NCI-H187 (cell line): ENCODE measurements at regions not wholly inside any gene's neighbourhood (a gene's known extent, or its start where the extent isn't known, plus 50 kb on each side); places are given as distances from the start of the nearest gene placed in this dataset.

Source experiments
- DNase-seq, 2 experiments: peaks; one replicate each; lab custom pipeline; 2025; lab: John Stamatoyannopoulos, UW

GRCh38 chr5:123813264-123813663 is 301.3 kb downstream of the CSNK1G3 start:
- no peak for DNase-seq

- DNase-seq, result no peak
These were observed 299.9 kb downstream of the CSNK1G3 start for GRCh38 chr5:123811831-123812230.

- DNase-seq, result no peak
These were observed 298.9 kb downstream of the CSNK1G3 start for GRCh38 chr5:123810746-123811340.

- DNase-seq, result no peak
These were observed 298.3 kb downstream of the CSNK1G3 start for GRCh38 chr5:123810253-123810652.

- peak; percentile 33 to 40 for DNase-seq
These were observed 297.7 kb downstream of the CSNK1G3 start for GRCh38 chr5:123809594-123810221.

GRCh38 chr5:123808461-123809380 is 296.7 kb downstream of the CSNK1G3 start:
- no peak for DNase-seq

GRCh38 chr5:123807177-123807945 is 295.4 kb downstream of the CSNK1G3 start:
- DNase-seq, result no peak

DNA sequence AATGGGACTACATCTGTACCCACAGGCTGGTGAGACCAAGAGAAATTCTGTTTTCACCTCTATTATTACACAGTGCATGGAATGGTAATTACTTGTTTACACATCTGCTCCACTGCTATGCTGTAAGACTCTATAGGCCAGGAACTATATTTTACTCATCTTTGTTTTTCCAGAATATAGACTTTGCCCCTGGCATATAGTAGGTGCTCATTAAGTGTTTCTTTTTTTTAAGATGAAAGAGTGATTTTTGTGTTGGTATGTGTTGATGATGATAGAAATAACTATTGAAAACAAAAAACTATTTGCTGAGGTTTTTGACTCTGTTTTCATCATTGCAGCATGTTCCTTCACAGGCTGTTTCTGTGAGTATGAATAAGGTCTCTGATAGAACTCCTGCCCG is 294.7 kb downstream of the CSNK1G3 start:
- no peak for DNase-seq

GRCh38 chr5:123805300-123805699 is 293.3 kb downstream of the CSNK1G3 start:
- no peak for DNase-seq

GRCh38 chr5:123803359-123803758 is 291.4 kb downstream of the CSNK1G3 start:
- DNase-seq, result no peak

- no peak for DNase-seq
These were observed 290.4 kb downstream of the CSNK1G3 start for GRCh38 chr5:123802298-123802951.

DNA sequence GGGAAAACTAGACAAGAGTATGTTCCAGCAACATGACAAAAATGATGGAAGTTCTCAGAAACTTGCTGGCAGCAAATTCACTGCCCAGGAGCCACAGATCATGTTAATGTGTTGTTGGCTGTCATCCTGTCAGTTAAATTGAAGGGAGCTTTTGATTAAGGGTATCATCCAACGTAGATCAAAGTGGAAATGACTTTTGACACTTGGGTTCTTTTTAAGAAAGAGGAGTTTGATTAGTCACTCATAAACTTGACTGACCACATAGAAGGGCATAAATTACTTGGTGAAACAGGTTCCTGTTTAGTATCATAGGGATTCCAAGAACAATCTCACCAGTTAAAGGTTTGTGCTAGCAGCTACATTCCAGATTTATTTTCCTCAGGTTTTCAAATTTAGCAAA is 288.7 kb downstream of the CSNK1G3 start:
- no peak for DNase-seq

GRCh38 chr5:123795688-123796087 is 283.7 kb downstream of the CSNK1G3 start:
- no peak for DNase-seq

- DNase-seq, result no peak
These were observed 278.2 kb downstream of the CSNK1G3 start for GRCh38 chr5:123790226-123790625.

- no peak for DNase-seq
These were observed 275.7 kb downstream of the CSNK1G3 start for GRCh38 chr5:123787635-123788034.

DNA sequence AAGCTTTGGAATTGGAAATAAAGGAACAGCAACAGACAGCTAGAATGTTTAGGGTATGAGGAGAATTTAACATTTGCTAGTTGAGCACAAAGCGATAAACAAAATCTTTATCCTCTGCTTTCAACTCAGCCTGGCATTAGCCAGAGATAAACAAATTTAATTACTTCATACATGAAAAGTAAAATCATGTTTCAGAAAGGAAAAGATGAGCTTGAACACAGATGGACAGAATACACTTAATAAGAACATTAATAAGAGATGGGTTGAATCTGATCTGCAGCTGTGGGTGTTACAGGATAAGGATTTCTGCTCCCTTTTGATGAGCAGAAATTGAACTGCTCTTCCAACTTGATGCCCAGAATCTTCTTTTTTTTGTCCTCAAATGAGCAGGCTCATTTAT is 275.2 kb downstream of the CSNK1G3 start:
- DNase-seq, result no peak

GRCh38 chr5:123786411-123786810 is 274.4 kb downstream of the CSNK1G3 start:
- DNase-seq, result no peak

- DNase-seq, result peak; percentile 45 to 59
These were observed 273.4 kb downstream of the CSNK1G3 start for GRCh38 chr5:123785162-123786071.

- DNase-seq, result no peak
These were observed 271.4 kb downstream of the CSNK1G3 start for GRCh38 chr5:123783421-123783820.

DNA sequence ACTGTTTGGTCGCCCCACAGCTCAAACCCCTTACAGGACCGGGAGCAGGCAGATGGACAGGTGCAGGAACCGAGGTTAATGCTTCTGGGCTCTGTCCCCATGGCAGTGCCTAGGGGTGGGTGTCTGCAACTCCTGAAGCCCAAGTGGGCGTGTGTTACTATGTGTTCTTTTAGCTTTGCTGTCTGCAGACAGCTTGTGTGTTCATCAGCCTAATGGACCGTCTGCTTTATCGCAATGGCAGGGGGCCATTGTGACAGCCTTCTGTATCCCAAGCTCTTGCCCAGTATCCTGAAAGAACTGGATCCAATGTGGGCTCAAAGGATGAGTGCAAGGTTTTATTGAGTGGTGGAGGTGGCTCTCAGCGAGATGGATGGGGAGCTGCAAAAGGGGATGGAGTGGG is 266.7 kb downstream of the CSNK1G3 start:
- DNase-seq, result no peak

- no peak for DNase-seq
These were observed 264.8 kb downstream of the CSNK1G3 start for GRCh38 chr5:123776761-123777160.
